Esophagus (tissue), 2 donors: ENCODE measurements at regions not wholly inside any gene's neighbourhood (a gene's known extent, or its start where the extent isn't known, plus 50 kb on each side); places are given as distances from the start of the nearest gene placed in this dataset.

Experiments used
- H3K27ac ChIP-seq, 2 donors: one replicate each; pipeline ENCODE4 v1.5.1; 2013; ENCODE audit warnings: low read depth in 2 of 2, mild to moderate bottlenecking in 2 of 2, inconsistent platforms in 1 of 2, low read length in 1 of 2, moderate library complexity in 1 of 2
- H3K27me3 ChIP-seq, 2 donors: one replicate each; pipeline ENCODE4 v1.6.1; 2013; ENCODE audit warnings: low read length in 2 of 2, control low read depth in 1 of 2, mild to moderate bottlenecking in 1 of 2; ENCODE audit not compliant: insufficient read depth in 2 of 2, control insufficient read depth in 1 of 2
- H3K36me3 ChIP-seq, 2 donors: one replicate each; pipeline ENCODE4 v1.6.1; 2013; ENCODE audit warnings: low read length in 1 of 2; ENCODE audit not compliant: control insufficient read depth in 2 of 2, insufficient read depth in 2 of 2
- H3K4me1 ChIP-seq, 2 donors: one replicate each; pipeline ENCODE4 v1.6.1; 2013; ENCODE audit warnings: low read length in 1 of 2; ENCODE audit not compliant: control insufficient read depth in 2 of 2, insufficient read depth in 2 of 2
- H3K4me3 ChIP-seq, 2 donors: one replicate each; pipeline ENCODE4 v1.5.1; 2013; ENCODE audit warnings: low read length in 2 of 2, mild to moderate bottlenecking in 2 of 2, low read depth in 1 of 2, moderate library complexity in 1 of 2
- H3K9me3 ChIP-seq, 2 donors: one replicate each; pipeline ENCODE4 v1.6.1; 2013; ENCODE audit warnings: mild to moderate bottlenecking in 2 of 2, low read depth in 1 of 2, low read length in 1 of 2, moderate library complexity in 1 of 2; ENCODE audit not compliant: control insufficient read depth in 2 of 2, insufficient read depth in 1 of 2
- WGBS, 2 donors: extraction: QIAGEN DNeasy Blood & Tissue Kit; methylation state at CpG; one replicate each; pipeline ENCODE4 v1.1.7; 2013; 5-methylcytosine and 5-hydroxymethylcytosine counted together
- donor health status: healthy with polysubstance abuse.
- donor health status: Bipolar disorder and iron deficiency.

GRCh38 chr4:157550028-157550427, 329.5 kb downstream of the GRIA2 start:
- Histone ChIP-seq H3K27ac (no peak overlapping the region), H3K4me1 (no peaks in the 10 kb centered on the region), H3K27me3 (no peaks in the 10 kb centered on the region), H3K9me3 (no peaks in the 10 kb centered on the region), H3K4me3 (no peak overlapping the region), H3K36me3 (no peaks in the 10 kb centered on the region)
- 70 to 77% methylated on average over 5 of the region's 5 CpGs for WGBS, 2 donors

DNA sequence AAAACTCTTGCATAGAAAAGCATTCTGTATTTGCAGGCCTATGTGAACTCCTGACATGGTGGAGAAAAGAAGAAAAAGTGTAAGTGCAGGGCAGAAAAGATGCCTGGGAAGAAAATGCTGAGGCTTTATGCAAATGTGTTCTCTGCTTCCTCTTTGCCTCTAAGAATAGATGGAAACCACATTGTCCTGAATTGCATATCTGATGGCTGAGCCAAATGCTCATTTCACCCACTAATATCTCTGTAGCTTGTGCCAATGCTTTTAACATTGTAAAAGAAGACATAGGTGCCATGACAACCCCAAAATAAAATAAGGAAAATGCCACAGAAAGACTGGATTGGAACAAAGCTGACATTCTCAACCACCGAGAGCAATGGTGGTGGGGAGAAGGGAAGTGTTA, 307.4 kb downstream of the GRIA2 start:
- H3K27ac ChIP-seq = no peak overlapping the region
- peaks cover 0 to 3% of the 10 kb centered on the region in 2 donors for H3K9me3 ChIP-seq
- H3K4me3 ChIP-seq = no peak overlapping the region
- H3K36me3 ChIP-seq = no peaks in the 10 kb centered on the region
- H3K27me3 ChIP-seq = no peaks in the 10 kb centered on the region
- 83 to 94% methylated on average over 1 of the region's 1 CpG for WGBS, 2 donors
- H3K4me1 ChIP-seq = no peaks in the 10 kb centered on the region

DNA sequence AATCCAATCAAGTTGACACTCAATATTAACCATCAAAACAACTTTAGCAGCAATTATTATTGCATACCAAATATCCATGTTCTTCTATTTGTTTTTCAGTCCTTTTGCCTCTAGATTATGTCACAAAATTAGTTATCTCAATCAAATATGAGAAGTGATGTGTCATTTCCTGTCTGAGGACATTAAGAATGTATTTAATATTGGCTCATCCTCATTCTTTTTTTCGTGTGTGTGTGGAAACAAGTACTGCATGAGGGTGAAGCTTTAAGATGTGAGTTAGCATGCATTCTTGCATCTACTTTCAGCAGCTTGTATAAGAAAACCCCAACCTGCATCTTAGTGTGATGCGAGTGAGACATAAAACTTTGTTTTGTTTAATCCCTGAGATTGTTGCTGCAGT, 301.4 kb downstream of the GRIA2 start:
- no peaks in the 10 kb centered on the region for H3K27me3 ChIP-seq
- no peak overlapping the region for H3K27ac ChIP-seq
- no peaks in the 10 kb centered on the region for H3K4me1 ChIP-seq
- no peaks in the 10 kb centered on the region for H3K36me3 ChIP-seq
- 60 to 64% methylated on average over 2 of the region's 2 CpGs for WGBS, 2 donors
- no peak overlapping the region for H3K4me3 ChIP-seq
- no peaks in the 10 kb centered on the region for H3K9me3 ChIP-seq

- Histone ChIP-seq H3K4me3 (no peak overlapping the region), H3K27me3 (no peaks in the 10 kb centered on the region), H3K27ac (no peak overlapping the region), H3K4me1 (no peaks in the 10 kb centered on the region), H3K36me3 (no peaks in the 10 kb centered on the region), H3K9me3 (no peaks in the 10 kb centered on the region)
- 70 to 75% methylated on average over 3 of the region's 3 CpGs for WGBS, 2 donors
These were observed 294.2 kb downstream of the GRIA2 start for GRCh38 chr4:157514711-157515110.

DNA sequence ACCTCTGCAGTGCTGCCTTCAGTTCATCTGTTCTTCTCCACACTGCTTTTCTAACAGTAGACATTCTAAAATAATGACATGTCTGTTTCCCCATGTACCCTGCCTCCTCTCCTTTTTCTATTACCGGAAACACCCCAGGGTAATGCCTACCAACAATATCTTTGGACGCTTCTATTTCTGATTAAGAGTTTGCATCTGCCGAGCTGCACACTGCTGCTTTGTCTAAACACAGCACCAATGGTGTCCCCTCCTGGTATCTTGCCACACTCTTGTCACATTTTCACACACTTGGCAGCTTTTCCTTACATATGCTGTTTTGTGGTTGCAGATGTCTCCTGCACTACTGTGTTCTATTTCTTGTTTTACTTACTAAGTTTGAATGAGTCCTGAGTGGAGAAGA, 288.8 kb downstream of the GRIA2 start:
- no peaks in the 10 kb centered on the region for H3K36me3 ChIP-seq
- H3K4me1 ChIP-seq = no peaks in the 10 kb centered on the region
- no peak overlapping the region for H3K4me3 ChIP-seq
- 52 to 68% methylated on average over 3 of the region's 3 CpGs for WGBS, 2 donors
- no peaks in the 10 kb centered on the region for H3K27me3 ChIP-seq
- no peaks in the 10 kb centered on the region for H3K9me3 ChIP-seq
- no peak overlapping the region for H3K27ac ChIP-seq

- H3K27ac ChIP-seq = no peak overlapping the region
- H3K9me3 ChIP-seq = no peaks in the 10 kb centered on the region
- 90 to 93% methylated on average over 2 of the region's 2 CpGs for WGBS, 2 donors
- no peaks in the 10 kb centered on the region for H3K36me3 ChIP-seq
- H3K27me3 ChIP-seq = no peaks in the 10 kb centered on the region
- H3K4me3 ChIP-seq = no peak overlapping the region
- no peaks in the 10 kb centered on the region for H3K4me1 ChIP-seq
These were observed 282.1 kb downstream of the GRIA2 start for GRCh38 chr4:157502656-157503055.

- Histone ChIP-seq H3K36me3 (no peaks in the 10 kb centered on the region), H3K4me1 (no peaks in the 10 kb centered on the region), H3K9me3 (no peaks in the 10 kb centered on the region), H3K27ac (no peak overlapping the region), H3K27me3 (no peaks in the 10 kb centered on the region), H3K4me3 (no peak overlapping the region)
- WGBS, 2 donors = 32 to 35% methylated on average over 3 of the region's 3 CpGs
These were observed 239.3 kb downstream of the GRIA2 start for GRCh38 chr4:157459785-157460184.

DNA sequence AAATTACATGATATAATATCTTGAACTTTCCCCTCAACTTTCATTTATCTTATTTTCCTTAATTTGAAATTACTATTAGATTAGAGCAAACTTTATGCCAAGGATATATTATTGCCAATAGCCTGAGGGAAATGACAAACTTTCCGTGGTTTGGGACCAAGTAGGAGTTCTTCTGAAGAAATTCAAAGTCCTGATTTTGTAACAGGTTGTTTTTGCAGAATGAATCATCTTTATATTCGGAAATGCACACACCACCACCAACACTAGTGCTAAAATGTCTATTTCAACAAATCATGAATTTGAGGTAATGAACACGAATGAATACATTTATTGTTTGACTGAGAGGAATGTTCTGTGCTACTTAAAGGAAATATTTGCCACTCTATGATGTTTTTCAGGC, 226.7 kb downstream of the GRIA2 start:
- no peaks in the 10 kb centered on the region for H3K36me3 ChIP-seq
- no peak overlapping the region for H3K4me3 ChIP-seq
- H3K27me3 ChIP-seq = no peaks in the 10 kb centered on the region
- peaks cover 3 to 5% of the 10 kb centered on the region in 2 donors for H3K9me3 ChIP-seq
- WGBS, 2 donors = 34 to 52% methylated on average over 3 of the region's 3 CpGs
- no peak overlapping the region for H3K27ac ChIP-seq
- H3K4me1 ChIP-seq = no peaks in the 10 kb centered on the region

DNA sequence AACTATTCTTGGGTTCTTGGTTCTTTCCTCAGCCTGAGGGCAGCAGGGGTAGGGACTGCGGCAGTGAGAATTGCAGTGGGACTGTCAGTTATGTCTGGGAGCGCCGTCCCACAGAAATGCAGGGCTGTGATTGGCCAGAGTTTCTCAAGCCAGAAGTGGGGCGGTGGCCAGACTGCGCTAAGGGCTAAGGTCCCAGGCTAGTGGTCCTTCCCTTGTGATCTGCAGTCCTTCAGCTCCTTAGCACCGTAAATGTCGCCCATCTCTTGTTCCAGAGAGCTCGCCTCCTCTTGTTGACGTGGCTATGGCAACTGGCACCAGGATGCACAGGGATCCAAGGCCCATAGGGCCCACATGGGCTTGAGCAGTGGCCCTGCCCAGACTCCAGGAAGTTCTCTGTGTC, 223.5 kb downstream of the GRIA2 start:
- Histone ChIP-seq H3K4me1 (no peaks in the 10 kb centered on the region), H3K9me3 (peaks cover 3 to 5% of the 10 kb centered on the region in 2 donors), H3K27ac (no peak overlapping the region), H3K36me3 (no peaks in the 10 kb centered on the region), H3K27me3 (no peaks in the 10 kb centered on the region), H3K4me3 (no peak overlapping the region)
- WGBS, 2 donors = 94 to 95% methylated on average over 9 of the region's 9 CpGs

DNA sequence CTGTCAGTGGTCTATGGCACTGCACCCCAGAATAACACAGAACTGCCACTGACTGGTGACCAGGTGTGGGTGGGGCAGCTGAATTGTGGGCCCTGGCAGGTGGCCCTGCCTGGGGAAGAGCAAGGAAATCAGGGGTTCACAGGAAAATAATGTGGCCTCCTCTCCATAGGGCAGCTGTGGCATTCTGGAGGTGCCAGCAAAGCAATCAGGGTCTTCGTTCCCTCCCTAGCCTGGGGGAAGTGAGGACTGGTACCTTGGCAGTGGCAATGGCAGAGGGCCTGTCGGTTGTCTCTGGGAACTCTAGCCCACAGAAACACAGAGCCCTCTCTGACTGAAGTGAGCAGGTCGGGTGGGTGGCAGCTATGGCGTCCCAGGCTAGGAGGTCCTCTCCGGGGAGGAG, 223.0 kb downstream of the GRIA2 start:
- peaks cover 3 to 5% of the 10 kb centered on the region in 2 donors for H3K9me3 ChIP-seq
- no peak overlapping the region for H3K4me3 ChIP-seq
- no peak overlapping the region for H3K27ac ChIP-seq
- WGBS, 2 donors = 90 to 92% methylated on average over 5 of the region's 5 CpGs
- no peaks in the 10 kb centered on the region for H3K27me3 ChIP-seq
- no peaks in the 10 kb centered on the region for H3K4me1 ChIP-seq
- H3K36me3 ChIP-seq = no peaks in the 10 kb centered on the region
